H1 (cell line): ENCODE measurements at regions not wholly inside any gene's neighbourhood (a gene's known extent, or its start where the extent isn't known, plus 50 kb on each side); places are given as distances from the start of the nearest gene placed in this dataset.

Experiments
- CTCF ChIA-PET: fragments of 300-600 bp; sonication (Branson Sonifier 250); formaldehyde crosslinking; loops from one replicate; lab custom pipeline; 2021; ENCODE audit not compliant: partially characterized antibody; lab: Charles Lee
- POLR2A ChIA-PET: fragments of 300-600 bp; sonication (Branson Sonifier 250); formaldehyde crosslinking; loops from one replicate; lab custom pipeline; 2021; ENCODE audit warnings: inconsistent platforms; ENCODE audit not compliant: partially characterized antibody; lab: Charles Lee
- DNase-seq, 2 experiments: peaks; one replicate each; pipeline versions ENCODE4 v3.0.0 to v3.0.0-alpha.2; 2010 to 2022; ENCODE audit warnings: low spot score in 2 of 2, low read depth in 1 of 2, mixed read lengths in 1 of 2
- FAIRE-seq: peaks from 2 replicates; lab custom pipeline; 2011; peaks lifted over from hg19 to GRCh38; lab: Jason Lieb, UNC
- H2AFZ ChIP-seq: 2 replicates; pipeline ENCODE4 v1.8.1; 2012; ENCODE audit warnings: low read length, inconsistent platforms
- H2AK5ac ChIP-seq: 2 replicates; pipeline ENCODE4 v1.6.1; 2013; ENCODE audit warnings: low read depth, low read length
- H2BK120ac ChIP-seq: replicated peaks from 2 replicates; pipeline ENCODE3; 2013; ENCODE audit warnings: low read depth, low read length, inconsistent platforms
- H2BK12ac ChIP-seq: 2 replicates; pipeline ENCODE4 v1.6.1; 2013; ENCODE audit warnings: low read depth, low read length
- H2BK15ac ChIP-seq: 2 replicates; pipeline ENCODE4 v1.6.1; 2013; ENCODE audit warnings: low read length
- H2BK20ac ChIP-seq: 2 replicates; pipeline ENCODE4 v1.6.1; 2013; ENCODE audit warnings: low read length
- H2BK5ac ChIP-seq: 2 replicates; pipeline ENCODE4 v1.6.1; 2013; ENCODE audit warnings: low read depth, low read length
- H3K14ac ChIP-seq: 2 replicates; pipeline ENCODE4 v1.6.1; 2013; ENCODE audit warnings: inconsistent platforms; ENCODE audit not compliant: insufficient read length
- H3K18ac ChIP-seq: 2 replicates; pipeline ENCODE4 v1.6.1; 2013; ENCODE audit warnings: low read length; ENCODE audit errors: extremely low read depth
- H3K23ac ChIP-seq: 2 replicates; pipeline ENCODE4 v1.6.1; 2013; ENCODE audit warnings: inconsistent platforms; ENCODE audit not compliant: insufficient read length
- H3K23me2 ChIP-seq: 2 replicates; pipeline ENCODE4 v1.6.1; 2013; ENCODE audit warnings: low read depth, low read length
- H3K27ac ChIP-seq: 2 replicates; pipeline ENCODE4 v1.6.1; 2011; ENCODE audit warnings: low read depth, low read length, inconsistent platforms
- H3K27me3 ChIP-seq, 4 experiments: replicated peaks in 1 of 4; 1 replicate in 1 of 4; 2 replicates in 3 of 4; pipeline versions ENCODE4 v1.6.1 to v1.8.1; 2011 to 2013; ENCODE audit warnings: low read length in 3 of 4, mild to moderate bottlenecking in 3 of 4, inconsistent platforms in 2 of 4, mixed read lengths in 2 of 4, moderate library complexity in 1 of 4; ENCODE audit not compliant: control insufficient read depth in 3 of 4, insufficient read depth in 3 of 4; ENCODE audit errors: extremely low read depth in 1 of 4
- H3K36me3 ChIP-seq, 4 experiments: 2 replicates each; pipeline versions ENCODE4 v1.6.1 to v1.8.1; 2011 to 2013; ENCODE audit warnings: mild to moderate bottlenecking in 4 of 4, low read length in 3 of 4, moderate library complexity in 2 of 4, control low read depth in 1 of 4, inconsistent platforms in 1 of 4; ENCODE audit not compliant: insufficient read depth in 4 of 4, control insufficient read depth in 2 of 4
- H3K4ac ChIP-seq: replicated peaks from 2 replicates; pipeline ENCODE3; 2013; ENCODE audit warnings: low read length, low read depth, mixed read lengths, inconsistent platforms; ENCODE audit not compliant: insufficient read length
- H3K4me1 ChIP-seq, 4 experiments: replicated peaks in 1 of 4; 1 replicate in 1 of 4; 2 replicates in 3 of 4; pipeline versions ENCODE4 v1.6.1 to v1.8.1; 2011 to 2013; ENCODE audit warnings: low read length in 3 of 4, inconsistent platforms in 2 of 4, mixed read lengths in 1 of 4; ENCODE audit not compliant: insufficient read depth in 4 of 4, control insufficient read depth in 3 of 4
- H3K4me2 ChIP-seq, 2 experiments: 2 replicates each; pipeline versions ENCODE4 v1.6.1 to v1.8.1; 2011 to 2013; ENCODE audit warnings: low read depth in 2 of 2, low read length in 2 of 2, control low read depth in 1 of 2, inconsistent platforms in 1 of 2, mild to moderate bottlenecking in 1 of 2; ENCODE audit not compliant: insufficient read depth in 1 of 2
- H3K4me3 ChIP-seq, 4 experiments: fragments of 200-600, 300-600 bp in 1 of 4; sonication (generic), shearing (Covaris generic), sonication (Bioruptor Twin) in 1 of 4; 2 replicates each; pipeline versions ENCODE4 v1.5.1 to v1.8.1; 2011 to 2016; ENCODE audit warnings: low read length in 4 of 4, low read depth in 3 of 4, control low read depth in 2 of 4, inconsistent platforms in 2 of 4, mild to moderate bottlenecking in 2 of 4, mixed read lengths in 1 of 4, moderate library complexity in 1 of 4; ENCODE audit not compliant: insufficient read depth in 2 of 4; ENCODE audit errors: extremely low read depth in 1 of 4
- H3K56ac ChIP-seq: replicated peaks from 2 replicates; pipeline ENCODE3; 2013; ENCODE audit warnings: low read depth, mild to moderate bottlenecking, mixed read lengths, low read length, inconsistent platforms; ENCODE audit not compliant: insufficient read length
- H3K79me1 ChIP-seq: 2 replicates; pipeline ENCODE4 v1.6.1; 2013; ENCODE audit warnings: low read depth, low read length, control low read depth
- H3K79me2 ChIP-seq, 2 experiments: 2 replicates each; pipeline versions ENCODE4 v1.6.1 to v1.8.1; 2012 to 2013; ENCODE audit warnings: low read length in 2 of 2, mild to moderate bottlenecking in 2 of 2, inconsistent platforms in 1 of 2; ENCODE audit not compliant: insufficient read depth in 2 of 2, control insufficient read depth in 1 of 2
- H3K9ac ChIP-seq, 4 experiments: replicated peaks in 1 of 4; 1 replicate in 1 of 4; 2 replicates in 3 of 4; pipeline versions ENCODE4 v1.6.1 to v1.8.1; 2011 to 2013; ENCODE audit warnings: low read depth in 3 of 4, low read length in 3 of 4, control low read depth in 2 of 4, mild to moderate bottlenecking in 2 of 4, moderate library complexity in 2 of 4, inconsistent platforms in 1 of 4; ENCODE audit errors: extremely low read depth in 1 of 4
- H3K9me3 ChIP-seq, 2 experiments: 2 replicates each; pipeline versions ENCODE4 v1.6.1 to v1.8.1; 2012 to 2013; ENCODE audit warnings: mild to moderate bottlenecking in 2 of 2, moderate library complexity in 2 of 2, control low read depth in 1 of 2, inconsistent platforms in 1 of 2, low read depth in 1 of 2, low read length in 1 of 2, mixed read lengths in 1 of 2; ENCODE audit not compliant: insufficient read depth in 2 of 2
- H4K20me1 ChIP-seq, 2 experiments: replicated peaks in 1 of 2; 2 replicates each; pipeline versions ENCODE3 to v1.8.1; 2011 to 2013; ENCODE audit warnings: inconsistent platforms in 2 of 2, low read length in 2 of 2, mild to moderate bottlenecking in 1 of 2; ENCODE audit not compliant: insufficient read depth in 2 of 2, control insufficient read depth in 1 of 2
- H4K5ac ChIP-seq: 2 replicates; pipeline ENCODE4 v1.6.1; 2013; ENCODE audit warnings: low read length, low read depth, mixed read lengths, inconsistent platforms; ENCODE audit not compliant: insufficient read length
- H4K8ac ChIP-seq: 2 replicates; pipeline ENCODE4 v1.8.0; 2013; ENCODE audit warnings: mild to moderate bottlenecking, moderate library complexity, low read length, inconsistent platforms; ENCODE audit not compliant: insufficient read depth; ENCODE audit errors: extremely low read depth
- H4K91ac ChIP-seq: replicated peaks from 2 replicates; pipeline ENCODE3; 2013; ENCODE audit warnings: low read length, mixed read lengths, inconsistent platforms; ENCODE audit not compliant: insufficient read length
- RXRA ChIP-seq: IDR thresholded peaks from 2 replicates; pipeline ENCODE4 v1.6.1; 2011; ENCODE audit warnings: low read depth, mild to moderate bottlenecking, low read length, moderate library complexity; ENCODE audit not compliant: insufficient read depth
- WGBS, 2 experiments: shearing (Covaris generic) in 1 of 2; methylation state at CpG; one replicate each; pipeline versions ENCODE4 v1.1.6 to v1.1.7; 2013 to 2015; ENCODE audit warnings: low lambda C conversion rate in 2 of 2, mixed read lengths in 2 of 2, inconsistent platforms in 1 of 2, low coverage in 1 of 2, missing lambda C conversion rate in 1 of 2; ENCODE audit not compliant: insufficient replicate concordance in 2 of 2, insufficient coverage in 1 of 2, insufficient read length in 1 of 2; ENCODE audit errors: extremely low coverage in 1 of 2, missing lambda C conversion rate in 1 of 2; 5-methylcytosine and 5-hydroxymethylcytosine counted together

DNA sequence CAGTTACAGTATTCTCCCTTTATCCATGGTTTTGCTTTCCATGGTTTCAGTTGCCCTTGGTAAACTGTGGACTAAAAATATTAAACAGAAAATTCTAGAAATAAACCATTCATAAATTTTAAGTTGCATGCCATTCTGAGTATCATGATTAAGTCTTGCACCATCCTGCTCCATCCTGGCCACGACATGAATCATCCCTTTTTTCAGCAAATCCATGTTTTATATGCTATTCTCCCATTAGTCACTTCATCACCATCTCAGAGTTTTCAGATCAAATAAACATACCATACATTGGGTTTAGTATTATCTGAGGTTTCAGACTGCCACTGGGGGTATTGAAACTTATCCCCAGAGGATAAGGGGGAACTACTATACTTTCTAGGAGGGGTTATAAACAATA is 234.4 kb upstream of the ATP10B start:
- H3K14ac ChIP-seq: no peak overlapping the region
- H3K79me2 ChIP-seq: no peaks in the 10 kb centered on the region
- no peak overlapping the region for H2BK12ac ChIP-seq
- no peaks in the 10 kb centered on the region for H4K20me1 ChIP-seq
- no peak overlapping the region for H3K27ac ChIP-seq
- CTCF ChIA-PET: interaction anchor here (1.3 kb wide), 1 partner anchor 20 kb away, joined by 3 read pairs; no protein-coding TSS in a partner anchor
- POLR2A ChIA-PET: no interaction called here
- no peaks in the 10 kb centered on the region for H3K23me2 ChIP-seq
- no peak overlapping the region for H3K4ac ChIP-seq
- FAIRE-seq (no peak), DNase-seq (no peak)
- H4K5ac ChIP-seq: no peak overlapping the region
- no peak overlapping the region for H2AK5ac ChIP-seq
- no peak overlapping the region for H3K4me2 ChIP-seq
- H2BK5ac ChIP-seq: no peak overlapping the region
- no peak overlapping the region for H4K8ac ChIP-seq
- no peaks in the 10 kb centered on the region for H3K9me3 ChIP-seq
- no peak overlapping the region for H2BK20ac ChIP-seq
- no peak overlapping the region for H3K56ac ChIP-seq
- WGBS, 2 experiments: 88% methylated on average over 1 of the region's 1 CpG; no CpG with 5 or more reads in 1 of the 2 experiments
- no peak overlapping the region for H3K23ac ChIP-seq
- no peak for TF ChIP-seq RXRA
- H3K9ac ChIP-seq: no peak overlapping the region
- no peak overlapping the region for H4K91ac ChIP-seq
- no peak overlapping the region for H2AFZ ChIP-seq
- H3K79me1 ChIP-seq: no peaks in the 10 kb centered on the region
- H3K36me3 ChIP-seq: no peaks in the 10 kb centered on the region
- H3K4me1 ChIP-seq: no peaks in the 10 kb centered on the region
- H3K4me3 ChIP-seq: no peak overlapping the region
- H2BK120ac ChIP-seq: no peak overlapping the region
- H2BK15ac ChIP-seq: no peak overlapping the region
- H3K27me3 ChIP-seq: no peaks in the 10 kb centered on the region
- H3K18ac ChIP-seq: no peak overlapping the region
